ENCODE measurements at regions not wholly inside any gene's neighbourhood (a gene's known extent, or its start where the extent isn't known, plus 50 kb on each side); places are given as distances from the start of the nearest gene placed in this dataset.

DNA sequence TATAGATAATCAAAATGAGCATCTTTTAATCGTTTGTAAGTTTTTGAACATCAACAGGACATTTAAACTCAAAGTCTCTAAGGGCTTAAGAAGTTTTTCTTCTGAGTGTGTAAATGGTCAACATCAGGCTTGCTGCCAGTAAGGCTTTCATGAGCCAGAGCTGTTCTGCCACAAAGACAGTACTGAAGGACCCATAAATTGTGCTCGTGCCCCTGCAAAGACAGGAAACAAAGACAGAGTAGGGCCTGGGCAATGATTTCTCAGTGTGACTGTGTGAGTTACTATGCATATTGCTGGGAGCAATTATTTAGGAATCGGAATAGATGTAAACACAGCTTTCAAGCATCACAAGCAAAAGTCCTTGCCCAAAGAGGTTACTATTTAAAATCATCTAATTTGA lies 300.0 kb downstream of the IDS start:
- Histone ChIP-seq H2BK12ac (ENCODE audit: low read length) (no peak overlapping the region), H3K4ac (ENCODE audit: low read length) (no peak overlapping the region), H4K91ac (ENCODE audit: low read depth, low read length, poor library complexity) (no peak overlapping the region), H3K27me3 (ENCODE audit: control insufficient read depth in 3 of 3, insufficient read depth in 3 of 3, low read depth in 1 of 3, low read length in 3 of 3) (no peaks in the 10 kb centered on the region), H2BK5ac (ENCODE audit: low read length) (no peak overlapping the region), H4K8ac (ENCODE audit: low read depth, low read length) (no peak overlapping the region), H2AK5ac (ENCODE audit: low read depth, low read length) (no peak overlapping the region), H2AFZ (ENCODE audit: low read length) (no peak overlapping the region), H3K9ac (ENCODE audit: low read depth, low read length, poor library complexity) (no peak overlapping the region), H3K4me1 (ENCODE audit: control insufficient read depth in 2 of 2, insufficient read depth in 1 of 2, low read depth in 1 of 2, low read length in 2 of 2) (no peaks in the 10 kb centered on the region), H3K4me3 (ENCODE audit: low read length in 2 of 2) (no peak overlapping the region), H3K27ac (replicated peaks; ENCODE audit: low read length) (no peak overlapping the region), H3K79me1 (ENCODE audit: low read depth, low read length) (no peaks in the 10 kb centered on the region), H3K9me3 (replicated peaks in 1 of 2; ENCODE audit: control insufficient read depth in 2 of 2, insufficient read depth in 1 of 2, low read depth in 1 of 2, low read length in 2 of 2) (no peaks in the 10 kb centered on the region), H3K36me3 (replicated peaks in 1 of 2; ENCODE audit: control insufficient read depth in 2 of 2, insufficient read depth in 2 of 2, low read length in 2 of 2) (no peaks in the 10 kb centered on the region), H3K18ac (ENCODE audit: low read length) (no peak overlapping the region), H2BK120ac (ENCODE audit: low read depth, low read length) (no peak overlapping the region), H2BK15ac (ENCODE audit: low read length) (no peak overlapping the region), H3K4me2 (ENCODE audit: insufficient read depth, low read length, poor library complexity, severe bottlenecking) (no peak overlapping the region), H3K23ac (ENCODE audit: low read depth, low read length, poor library complexity) (no peak overlapping the region), H3K14ac (ENCODE audit: low read length) (no peak overlapping the region)
- no peak for DNase-seq (ENCODE audit: low spot score)
- no CpG with 5 or more reads among the region's 3 CpGs for WGBS, 2 donors (ENCODE audit: extremely low coverage in 2 of 2, insufficient read length in 2 of 2, insufficient replicate concordance in 1 of 2)

DNA sequence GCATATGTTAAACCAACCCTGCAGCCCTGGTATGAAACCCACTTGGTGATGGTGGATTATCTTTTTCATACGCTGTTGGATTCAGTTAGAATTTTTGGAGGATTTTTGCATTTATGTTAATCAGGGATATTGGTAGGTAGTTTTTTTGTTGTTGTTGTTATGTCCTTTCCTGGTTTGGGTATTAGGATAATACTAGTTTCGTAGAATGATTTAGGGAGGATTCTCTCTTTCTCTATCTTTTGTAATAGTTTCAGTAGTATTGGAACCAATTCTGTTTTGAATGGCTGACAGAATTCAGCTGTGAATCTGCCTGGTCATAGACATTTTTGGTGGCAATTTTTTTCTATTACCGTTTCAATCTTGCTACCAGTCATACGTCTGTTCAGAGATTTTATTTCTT lies 305.4 kb downstream of the IDS start:
- no CpG with 5 or more reads among the region's 4 CpGs for whole genome bisulfite sequencing, 2 donors (ENCODE audit: extremely low coverage in 2 of 2, insufficient read length in 2 of 2, insufficient replicate concordance in 1 of 2)
- H3K4me1 ChIP-seq (ENCODE audit: control insufficient read depth in 2 of 2, insufficient read depth in 1 of 2, low read depth in 1 of 2, low read length in 2 of 2), result no peaks in the 10 kb centered on the region
- DNase-seq (ENCODE audit: low spot score), result no peak

DNA sequence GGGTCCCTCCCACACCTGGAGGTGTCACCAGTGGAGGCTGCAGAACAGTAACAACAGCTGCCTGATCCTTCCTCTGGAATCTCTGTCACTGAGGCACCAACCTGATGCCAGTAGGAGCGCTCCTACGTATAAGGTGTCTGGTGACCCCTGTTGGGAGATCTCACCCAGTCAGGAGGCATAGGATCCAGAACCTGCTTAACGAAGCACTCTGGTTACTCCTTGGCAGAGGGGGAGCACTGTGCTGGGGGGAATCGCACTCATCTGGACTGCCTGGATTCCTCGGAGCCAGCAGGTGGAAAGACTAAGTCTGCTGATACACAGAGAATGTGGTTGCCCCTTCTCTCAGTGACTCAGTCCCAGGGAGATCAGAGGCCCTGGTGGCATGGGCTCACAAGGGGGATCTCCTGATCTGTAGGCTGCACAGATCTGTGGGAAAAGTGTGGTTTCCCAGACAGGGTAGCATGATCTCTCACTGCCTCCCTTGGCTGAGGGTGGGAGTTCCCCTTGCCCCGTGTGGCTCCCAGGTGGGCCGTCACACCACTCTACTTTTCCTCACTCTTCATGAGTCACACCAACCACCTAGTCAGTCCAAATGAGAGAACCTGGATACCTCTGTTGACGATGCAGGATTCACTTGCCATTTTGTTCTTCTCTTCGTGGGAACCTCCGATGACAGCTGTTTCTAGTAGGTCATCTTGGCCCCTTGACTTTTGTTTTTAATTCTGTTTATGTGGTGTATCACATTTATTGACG lies 305.9 kb downstream of the IDS start:
- Histone ChIP-seq H3K9me3 (replicated peaks in 1 of 2; ENCODE audit: control insufficient read depth in 2 of 2, insufficient read depth in 1 of 2, low read depth in 1 of 2, low read length in 2 of 2) (no peaks in the 10 kb centered on the region), H3K23ac (ENCODE audit: low read depth, low read length, poor library complexity) (no peak overlapping the region), H3K79me1 (ENCODE audit: low read depth, low read length) (no peaks in the 10 kb centered on the region), H2BK12ac (ENCODE audit: low read length) (no peak overlapping the region), H3K9ac (ENCODE audit: low read depth, low read length, poor library complexity) (no peak overlapping the region), H3K27me3 (ENCODE audit: control insufficient read depth in 3 of 3, insufficient read depth in 3 of 3, low read depth in 1 of 3, low read length in 3 of 3) (no peaks in the 10 kb centered on the region), H3K4me3 (ENCODE audit: low read length in 2 of 2) (no peak overlapping the region), H2BK5ac (ENCODE audit: low read length) (no peak overlapping the region), H2AK5ac (ENCODE audit: low read depth, low read length) (no peak overlapping the region), H2BK120ac (ENCODE audit: low read depth, low read length) (no peak overlapping the region), H4K8ac (ENCODE audit: low read depth, low read length) (no peak overlapping the region), H4K91ac (ENCODE audit: low read depth, low read length, poor library complexity) (no peak overlapping the region), H2AFZ (ENCODE audit: low read length) (no peak overlapping the region), H3K14ac (ENCODE audit: low read length) (no peak overlapping the region), H3K4ac (ENCODE audit: low read length) (no peak overlapping the region), H2BK15ac (ENCODE audit: low read length) (no peak overlapping the region), H3K4me1 (ENCODE audit: control insufficient read depth in 2 of 2, insufficient read depth in 1 of 2, low read depth in 1 of 2, low read length in 2 of 2) (no peaks in the 10 kb centered on the region), H3K4me2 (ENCODE audit: insufficient read depth, low read length, poor library complexity, severe bottlenecking) (no peak overlapping the region), H3K27ac (replicated peaks; ENCODE audit: low read length) (no peak overlapping the region), H3K36me3 (replicated peaks in 1 of 2; ENCODE audit: control insufficient read depth in 2 of 2, insufficient read depth in 2 of 2, low read length in 2 of 2) (no peaks in the 10 kb centered on the region), H3K18ac (ENCODE audit: low read length) (no peak overlapping the region)
- no peak for DNase-seq (ENCODE audit: low spot score)
- WGBS, 2 donors (ENCODE audit: extremely low coverage in 2 of 2, insufficient read length in 2 of 2, insufficient replicate concordance in 1 of 2), result no CpG with 5 or more reads among the region's 11 CpGs

More for the DNA sequence above, 305.4 kb downstream of the IDS start:
- H3K27me3 ChIP-seq (ENCODE audit: control insufficient read depth in 3 of 3, insufficient read depth in 3 of 3, low read depth in 1 of 3, low read length in 3 of 3), result no peaks in the 10 kb centered on the region
- H2BK12ac ChIP-seq (ENCODE audit: low read length), result no peak overlapping the region
- no peak overlapping the region for H3K18ac ChIP-seq (ENCODE audit: low read length)
- H3K4ac ChIP-seq (ENCODE audit: low read length), result no peak overlapping the region
- no peak overlapping the region for H3K27ac ChIP-seq (replicated peaks; ENCODE audit: low read length)
- no peaks in the 10 kb centered on the region for H3K79me1 ChIP-seq (ENCODE audit: low read depth, low read length)
- H3K23ac ChIP-seq (ENCODE audit: low read depth, low read length, poor library complexity), result no peak overlapping the region
- H4K8ac ChIP-seq (ENCODE audit: low read depth, low read length), result no peak overlapping the region
- H3K4me2 ChIP-seq (ENCODE audit: insufficient read depth, low read length, poor library complexity, severe bottlenecking), result no peak overlapping the region
- no peaks in the 10 kb centered on the region for H3K36me3 ChIP-seq (replicated peaks in 1 of 2; ENCODE audit: control insufficient read depth in 2 of 2, insufficient read depth in 2 of 2, low read length in 2 of 2)
- no peak overlapping the region for H2AFZ ChIP-seq (ENCODE audit: low read length)
- no peak overlapping the region for H3K9ac ChIP-seq (ENCODE audit: low read depth, low read length, poor library complexity)
- H2BK120ac ChIP-seq (ENCODE audit: low read depth, low read length), result no peak overlapping the region
- H2BK5ac ChIP-seq (ENCODE audit: low read length), result no peak overlapping the region
- H2BK15ac ChIP-seq (ENCODE audit: low read length), result no peak overlapping the region
- H4K91ac ChIP-seq (ENCODE audit: low read depth, low read length, poor library complexity), result no peak overlapping the region
- H3K4me3 ChIP-seq (ENCODE audit: low read length in 2 of 2), result no peak overlapping the region
- H3K14ac ChIP-seq (ENCODE audit: low read length), result no peak overlapping the region
- H2AK5ac ChIP-seq (ENCODE audit: low read depth, low read length), result no peak overlapping the region
- no peaks in the 10 kb centered on the region for H3K9me3 ChIP-seq (replicated peaks in 1 of 2; ENCODE audit: control insufficient read depth in 2 of 2, insufficient read depth in 1 of 2, low read depth in 1 of 2, low read length in 2 of 2)

DNA sequence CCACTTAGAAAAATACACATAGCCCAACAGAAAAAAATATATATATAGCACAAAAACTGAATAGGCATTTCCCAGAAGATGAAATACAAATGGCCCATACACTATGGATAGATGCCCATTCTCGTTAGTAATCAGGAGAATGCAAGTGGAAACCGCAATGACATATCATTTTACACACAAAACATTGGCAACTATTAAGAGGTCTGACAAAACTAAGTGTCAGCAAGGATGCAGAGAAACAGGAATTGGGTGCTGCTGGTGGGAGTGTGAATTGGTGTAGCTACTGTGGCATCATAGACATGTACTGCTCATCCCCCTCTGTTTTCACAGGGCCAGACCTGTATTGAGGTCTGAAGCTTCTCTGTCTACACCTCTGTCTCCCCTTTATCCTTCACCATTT lies 320.0 kb downstream of the IDS start:
- H2BK15ac ChIP-seq (ENCODE audit: low read length), result no peak overlapping the region
- DNase-seq (ENCODE audit: low spot score), result no peak
- H2AK5ac ChIP-seq (ENCODE audit: low read depth, low read length), result no peak overlapping the region
- H2BK12ac ChIP-seq (ENCODE audit: low read length), result no peak overlapping the region
- no CpG with 5 or more reads among the region's 2 CpGs for WGBS, 2 donors (ENCODE audit: extremely low coverage in 2 of 2, insufficient read length in 2 of 2, insufficient replicate concordance in 1 of 2)
- H3K27me3 ChIP-seq (ENCODE audit: control insufficient read depth in 3 of 3, insufficient read depth in 3 of 3, low read depth in 1 of 3, low read length in 3 of 3), result no peaks in the 10 kb centered on the region
- no peak overlapping the region for H3K18ac ChIP-seq (ENCODE audit: low read length)
- no peak overlapping the region for H2AFZ ChIP-seq (ENCODE audit: low read length)
- no peaks in the 10 kb centered on the region for H3K79me1 ChIP-seq (ENCODE audit: low read depth, low read length)
- H3K4me3 ChIP-seq (ENCODE audit: low read length in 2 of 2), result no peak overlapping the region
- H2BK5ac ChIP-seq (ENCODE audit: low read length), result no peak overlapping the region
- H3K36me3 ChIP-seq (replicated peaks in 1 of 2; ENCODE audit: control insufficient read depth in 2 of 2, insufficient read depth in 2 of 2, low read length in 2 of 2), result no peaks in the 10 kb centered on the region
- no peak overlapping the region for H4K91ac ChIP-seq (ENCODE audit: low read depth, low read length, poor library complexity)
- H2BK120ac ChIP-seq (ENCODE audit: low read depth, low read length), result no peak overlapping the region
- H3K4me1 ChIP-seq (ENCODE audit: control insufficient read depth in 2 of 2, insufficient read depth in 1 of 2, low read depth in 1 of 2, low read length in 2 of 2), result no peaks in the 10 kb centered on the region
- no peak overlapping the region for H3K14ac ChIP-seq (ENCODE audit: low read length)
- H3K9ac ChIP-seq (ENCODE audit: low read depth, low read length, poor library complexity), result no peak overlapping the region
- H3K23ac ChIP-seq (ENCODE audit: low read depth, low read length, poor library complexity), result no peak overlapping the region
- H4K8ac ChIP-seq (ENCODE audit: low read depth, low read length), result no peak overlapping the region
- no peak overlapping the region for H3K27ac ChIP-seq (replicated peaks; ENCODE audit: low read length)
- no peak overlapping the region for H3K4ac ChIP-seq (ENCODE audit: low read length)
- no peaks in the 10 kb centered on the region for H3K9me3 ChIP-seq (replicated peaks in 1 of 2; ENCODE audit: control insufficient read depth in 2 of 2, insufficient read depth in 1 of 2, low read depth in 1 of 2, low read length in 2 of 2)
- no peak overlapping the region for H3K4me2 ChIP-seq (ENCODE audit: insufficient read depth, low read length, poor library complexity, severe bottlenecking)

Measured in neuronal stem cell (in vitro differentiated cells).